ENCODE measurements at regions not wholly inside any gene's neighbourhood (a gene's known extent, or its start where the extent isn't known, plus 50 kb on each side); places are given as distances from the start of the nearest gene placed in this dataset.

DNA sequence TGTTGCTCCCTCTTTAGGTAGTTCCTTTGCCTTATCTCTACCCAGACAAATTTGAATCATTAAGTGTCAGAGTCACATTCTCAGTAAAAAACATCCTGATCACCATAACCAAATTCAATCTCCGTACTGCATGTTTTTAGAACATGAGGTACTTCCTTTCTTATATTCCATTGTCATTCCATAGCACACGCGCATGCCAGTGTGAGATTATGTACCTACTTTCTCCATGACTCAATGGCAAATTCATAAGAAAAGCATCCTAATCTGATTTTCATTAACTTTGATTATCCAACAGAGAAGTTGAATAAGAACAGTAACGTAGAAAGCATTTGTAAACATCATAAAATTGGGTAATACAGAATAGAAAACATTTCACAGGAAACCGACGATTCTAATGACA is 1118.6 kb upstream of the CDH9 start:
- no peak overlapping the region for H3K4me3 ChIP-seq (replicated peaks in 1 of 4; ENCODE audit: control extremely low read depth in 1 of 4, insufficient read depth in 1 of 4, low read depth in 3 of 4, low read length in 4 of 4)
- no peak overlapping the region for H3K4me2 ChIP-seq (ENCODE audit: extremely low read depth, insufficient read depth, low read length)
- no peaks in the 10 kb centered on the region for H4K20me1 ChIP-seq (ENCODE audit: control insufficient read depth, extremely low read depth, insufficient read depth, low read length)
- H3K27me3 ChIP-seq (ENCODE audit: control insufficient read depth, insufficient read depth, low read length), result no peaks in the 10 kb centered on the region
- H3K79me2 ChIP-seq (ENCODE audit: control insufficient read depth, insufficient read depth, low read length), result no peaks in the 10 kb centered on the region
- no peak overlapping the region for H3K9ac ChIP-seq (ENCODE audit: insufficient read depth, low read length)
- peak; percentile 1 to 16 for DNase-seq (ENCODE audit: low read depth in 2 of 2)
- TF ChIP-seq, protein P1, sequence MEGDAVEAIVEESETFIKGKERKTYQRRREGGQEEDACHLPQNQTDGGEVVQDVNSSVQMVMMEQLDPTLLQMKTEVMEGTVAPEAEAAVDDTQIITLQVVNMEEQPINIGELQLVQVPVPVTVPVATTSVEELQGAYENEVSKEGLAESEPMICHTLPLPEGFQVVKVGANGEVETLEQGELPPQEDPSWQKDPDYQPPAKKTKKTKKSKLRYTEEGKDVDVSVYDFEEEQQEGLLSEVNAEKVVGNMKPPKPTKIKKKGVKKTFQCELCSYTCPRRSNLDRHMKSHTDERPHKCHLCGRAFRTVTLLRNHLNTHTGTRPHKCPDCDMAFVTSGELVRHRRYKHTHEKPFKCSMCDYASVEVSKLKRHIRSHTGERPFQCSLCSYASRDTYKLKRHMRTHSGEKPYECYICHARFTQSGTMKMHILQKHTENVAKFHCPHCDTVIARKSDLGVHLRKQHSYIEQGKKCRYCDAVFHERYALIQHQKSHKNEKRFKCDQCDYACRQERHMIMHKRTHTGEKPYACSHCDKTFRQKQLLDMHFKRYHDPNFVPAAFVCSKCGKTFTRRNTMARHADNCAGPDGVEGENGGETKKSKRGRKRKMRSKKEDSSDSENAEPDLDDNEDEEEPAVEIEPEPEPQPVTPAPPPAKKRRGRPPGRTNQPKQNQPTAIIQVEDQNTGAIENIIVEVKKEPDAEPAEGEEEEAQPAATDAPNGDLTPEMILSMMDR (conservative IDR thresholded peaks at IDR 0.05 in 1 of 2, IDR thresholded peaks at IDR 0.05 in 1 of 2; ENCODE audit: low read depth in 1 of 2, low read length in 2 of 2), result no peak
- no peak overlapping the region for H3K27ac ChIP-seq (ENCODE audit: insufficient read depth, low read length)
- H3K4me1 ChIP-seq (ENCODE audit: control insufficient read depth, extremely low read depth, insufficient read depth, low read length), result no peaks in the 10 kb centered on the region
- H2AFZ ChIP-seq (ENCODE audit: low read length), result no peak overlapping the region
- no peaks in the 10 kb centered on the region for H3K36me3 ChIP-seq (ENCODE audit: control insufficient read depth, insufficient read depth, low read length)
- H3K9me3 ChIP-seq (ENCODE audit: control insufficient read depth, insufficient read depth, low read depth, low read length), result no peaks in the 10 kb centered on the region

DNA sequence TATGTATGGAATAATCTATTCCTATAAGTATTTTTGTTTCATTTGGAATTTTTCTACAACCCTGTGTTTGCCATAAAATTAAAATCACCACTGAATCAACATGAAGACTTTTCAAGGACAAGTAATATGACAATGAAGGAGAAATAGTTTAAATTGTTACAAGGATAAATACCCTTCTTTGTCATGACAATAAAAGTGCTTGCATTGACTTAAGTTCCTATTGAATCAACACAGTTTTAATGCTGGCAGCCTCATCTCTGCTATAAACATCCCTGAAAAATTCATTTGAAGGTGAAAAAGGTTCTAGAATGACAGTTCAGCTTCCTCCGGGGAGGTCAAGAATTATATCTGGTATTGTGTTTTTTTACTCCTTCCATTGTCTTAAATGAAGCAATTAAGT is 1105.1 kb upstream of the CDH9 start:
- Histone ChIP-seq H3K27me3 (ENCODE audit: control insufficient read depth, insufficient read depth, low read length) (no peaks in the 10 kb centered on the region), H3K9ac (ENCODE audit: insufficient read depth, low read length) (no peak overlapping the region), H3K79me2 (ENCODE audit: control insufficient read depth, insufficient read depth, low read length) (no peaks in the 10 kb centered on the region), H3K27ac (ENCODE audit: insufficient read depth, low read length) (no peak overlapping the region), H3K36me3 (ENCODE audit: control insufficient read depth, insufficient read depth, low read length) (no peaks in the 10 kb centered on the region), H3K4me1 (ENCODE audit: control insufficient read depth, extremely low read depth, insufficient read depth, low read length) (no peaks in the 10 kb centered on the region), H3K9me3 (ENCODE audit: control insufficient read depth, insufficient read depth, low read depth, low read length) (no peaks in the 10 kb centered on the region), H2AFZ (ENCODE audit: low read length) (no peak overlapping the region), H3K4me3 (replicated peaks in 1 of 4; ENCODE audit: control extremely low read depth in 1 of 4, insufficient read depth in 1 of 4, low read depth in 3 of 4, low read length in 4 of 4) (no peak overlapping the region), H4K20me1 (ENCODE audit: control insufficient read depth, extremely low read depth, insufficient read depth, low read length) (no peaks in the 10 kb centered on the region), H3K4me2 (ENCODE audit: extremely low read depth, insufficient read depth, low read length) (no peak overlapping the region)
- no peak for DNase-seq (ENCODE audit: low read depth in 2 of 2)
- TF ChIP-seq, protein P1 (conservative IDR thresholded peaks at IDR 0.05 in 1 of 2, IDR thresholded peaks at IDR 0.05 in 1 of 2; ENCODE audit: low read depth in 1 of 2, low read length in 2 of 2), result no peak
- no peak for TF ChIP-seq EZH2 (IDR thresholded peaks at IDR 0.05; ENCODE audit: low read length, missing control alignments)

DNA sequence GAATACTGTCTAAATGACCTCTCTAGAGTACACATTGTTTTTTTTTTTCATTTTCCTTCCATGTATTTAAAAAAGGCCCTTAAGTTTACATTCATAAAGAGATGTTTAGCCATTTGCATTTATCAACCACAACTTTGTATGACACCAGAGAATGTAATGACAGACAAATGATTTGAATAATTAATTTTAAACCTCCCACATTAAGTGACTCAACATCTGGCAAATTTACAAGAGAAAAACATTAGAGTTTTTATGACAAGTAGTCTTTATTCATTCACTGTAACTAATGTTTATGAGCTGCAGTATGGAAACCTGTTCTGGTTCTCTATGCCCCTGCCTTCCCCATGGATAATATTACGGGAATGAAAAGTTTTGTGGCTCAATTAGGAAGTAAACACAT is 1093.8 kb upstream of the CDH9 start:
- TF ChIP-seq, protein P1 (conservative IDR thresholded peaks at IDR 0.05 in 1 of 2, IDR thresholded peaks at IDR 0.05 in 1 of 2; ENCODE audit: low read depth in 1 of 2, low read length in 2 of 2), result no peak
- TF ChIP-seq EZH2 (IDR thresholded peaks at IDR 0.05; ENCODE audit: low read length, missing control alignments), result no peak
- no peaks in the 10 kb centered on the region for H3K4me1 ChIP-seq (ENCODE audit: control insufficient read depth, extremely low read depth, insufficient read depth, low read length)
- H3K9me3 ChIP-seq (ENCODE audit: control insufficient read depth, insufficient read depth, low read depth, low read length), result no peaks in the 10 kb centered on the region
- H3K27ac ChIP-seq (ENCODE audit: insufficient read depth, low read length), result no peak overlapping the region
- no peaks in the 10 kb centered on the region for H3K79me2 ChIP-seq (ENCODE audit: control insufficient read depth, insufficient read depth, low read length)
- no peak overlapping the region for H3K9ac ChIP-seq (ENCODE audit: insufficient read depth, low read length)
- H3K4me3 ChIP-seq (replicated peaks in 1 of 4; ENCODE audit: control extremely low read depth in 1 of 4, insufficient read depth in 1 of 4, low read depth in 3 of 4, low read length in 4 of 4), result no peak overlapping the region
- H3K36me3 ChIP-seq (ENCODE audit: control insufficient read depth, insufficient read depth, low read length), result no peaks in the 10 kb centered on the region
- H3K4me2 ChIP-seq (ENCODE audit: extremely low read depth, insufficient read depth, low read length), result no peak overlapping the region
- H3K27me3 ChIP-seq (ENCODE audit: control insufficient read depth, insufficient read depth, low read length), result no peaks in the 10 kb centered on the region
- no peak overlapping the region for H2AFZ ChIP-seq (ENCODE audit: low read length)
- peak; percentile 1 to 6 for DNase-seq (ENCODE audit: low read depth in 2 of 2)
- no peaks in the 10 kb centered on the region for H4K20me1 ChIP-seq (ENCODE audit: control insufficient read depth, extremely low read depth, insufficient read depth, low read length)

Measured in fibroblast of lung (primary cell).